GM21737 (cell line): ENCODE measurements at regions not wholly inside any gene's neighbourhood (a gene's known extent, or its start where the extent isn't known, plus 50 kb on each side); places are given as distances from the start of the nearest gene placed in this dataset.

Experiments used
- ATAC-seq: cut with Tn5 transposase; IDR thresholded peaks from one replicate; pipeline ENCODE4 v1.9.1; 2021; ENCODE audit warnings: mild to moderate bottlenecking, moderate library complexity; ENCODE audit not compliant: unreplicated experiment

DNA sequence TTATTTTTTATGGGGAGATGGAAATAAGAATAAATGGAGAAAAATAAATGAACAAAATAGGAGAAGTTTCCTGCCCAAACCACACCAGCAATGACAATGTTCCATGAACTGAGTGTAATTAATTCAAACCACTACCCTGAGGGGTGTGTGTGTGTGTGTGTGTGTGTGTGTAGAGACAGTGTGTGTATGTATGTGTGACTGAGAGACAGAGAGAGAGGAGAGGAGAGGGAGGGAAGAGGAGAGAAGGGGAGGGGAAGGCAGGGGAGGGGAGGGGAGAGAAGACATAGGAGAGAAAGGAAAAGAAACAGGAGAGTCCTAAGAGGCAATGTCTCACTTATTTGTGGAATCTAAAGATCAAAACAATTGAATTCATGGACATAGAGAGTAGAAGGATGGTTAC is 65.0 kb upstream of the POU2AF1 start:
- ATAC-seq: no peak

GRCh38 chr11:111443640-111444039 is 64.6 kb upstream of the POU2AF1 start:
- ATAC-seq: no peak

DNA sequence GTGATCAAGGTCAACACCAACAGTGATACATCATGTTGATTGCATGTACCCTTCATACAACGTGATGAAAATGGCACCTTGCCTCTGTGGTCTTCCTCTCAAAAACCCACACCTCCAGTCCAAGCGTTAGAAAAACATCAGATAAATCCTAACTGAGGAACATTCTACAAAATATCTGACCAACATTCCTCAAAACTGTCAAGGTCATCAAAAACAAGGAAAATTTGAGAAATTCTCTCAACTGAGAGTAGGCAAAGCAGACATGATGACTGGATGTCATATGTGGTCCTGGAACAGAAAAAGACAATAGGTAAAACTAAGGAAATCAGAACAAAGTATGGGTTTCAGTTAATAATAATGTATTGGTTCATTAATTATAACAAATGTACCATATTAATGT is 64.0 kb upstream of the POU2AF1 start:
- ATAC-seq: no peak

DNA sequence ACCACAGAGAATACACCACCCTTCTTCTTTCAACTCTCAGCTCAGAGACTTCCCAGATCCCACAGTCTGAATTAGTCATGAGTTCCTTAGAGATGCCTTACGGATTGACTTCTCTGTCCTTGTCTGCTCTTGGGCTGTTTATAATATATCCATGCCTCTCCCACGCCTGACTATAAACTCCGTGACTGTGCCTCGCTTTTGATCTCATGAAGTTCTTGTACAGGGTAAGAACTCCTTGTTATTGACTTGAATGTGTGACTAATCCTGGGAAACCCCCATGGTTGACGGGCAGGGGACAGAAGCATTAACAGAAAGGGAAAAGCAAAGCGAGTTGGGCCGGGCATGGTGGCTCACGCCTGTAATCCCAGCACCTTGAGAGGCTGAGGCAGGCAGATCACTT is 62.4 kb upstream of the POU2AF1 start:
- ATAC-seq: no peak

DNA sequence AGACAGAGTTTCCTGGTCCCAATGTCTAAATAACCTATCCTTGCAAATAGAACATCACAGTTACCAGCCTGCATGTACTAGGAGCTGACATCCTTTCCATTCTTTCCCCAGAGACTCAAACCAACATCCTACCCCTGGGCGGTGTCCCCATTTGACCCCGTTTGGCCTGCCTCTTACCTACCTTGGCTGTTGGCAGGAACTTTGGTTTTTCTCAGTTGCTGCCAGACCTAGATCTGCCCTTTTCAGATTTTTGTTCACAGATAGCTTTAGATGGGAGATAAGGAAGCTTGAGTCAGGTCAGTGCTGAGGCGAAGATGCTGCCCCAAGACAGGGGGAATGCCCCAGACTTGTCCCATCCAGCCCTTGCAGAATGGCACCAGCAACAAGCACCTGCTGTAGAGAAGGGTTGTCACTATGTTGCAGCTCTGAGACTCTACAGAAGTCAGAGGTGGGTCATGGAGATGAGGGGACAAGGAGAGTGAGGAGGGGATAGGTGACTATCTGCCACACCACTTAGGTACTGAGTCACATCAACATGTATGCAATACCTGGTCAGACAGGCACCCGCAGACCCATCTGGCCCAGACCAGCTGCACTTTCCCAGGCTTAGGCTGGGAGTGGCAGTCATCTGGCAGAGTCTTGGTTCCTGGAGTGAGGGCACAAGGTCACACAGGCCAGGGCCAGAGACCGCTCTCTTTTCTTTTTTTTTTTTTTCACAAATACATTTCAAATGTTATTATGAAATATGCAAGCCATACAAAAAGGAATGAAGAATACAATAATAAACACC is 61.5 kb upstream of the POU2AF1 start:
- ATAC-seq: no peak

DNA sequence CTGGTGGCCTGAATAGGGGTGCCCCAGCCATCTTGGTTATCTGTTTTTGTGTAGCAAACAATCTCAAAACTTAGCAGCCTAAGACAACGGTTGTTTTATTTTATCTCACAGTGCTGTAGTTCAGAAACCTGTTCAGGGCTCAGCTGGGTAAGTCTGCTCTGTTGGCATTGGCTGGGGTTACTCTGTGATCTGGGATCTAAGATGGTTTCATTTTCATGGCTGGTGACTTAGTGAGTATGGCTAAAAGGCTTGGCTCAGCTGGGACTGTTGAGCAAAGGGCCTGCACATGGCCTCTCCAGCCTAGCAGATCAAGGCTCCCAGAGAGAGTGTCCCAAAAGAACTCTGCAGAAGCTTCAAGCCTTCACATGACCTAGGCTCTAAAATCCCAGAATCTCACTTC is 60.8 kb upstream of the POU2AF1 start:
- ATAC-seq: no peak

GRCh38 chr11:111438846-111439520 is 59.9 kb upstream of the POU2AF1 start:
- ATAC-seq: no peak

GRCh38 chr11:111438168-111438567 is 59.1 kb upstream of the POU2AF1 start:
- ATAC-seq: no peak

DNA sequence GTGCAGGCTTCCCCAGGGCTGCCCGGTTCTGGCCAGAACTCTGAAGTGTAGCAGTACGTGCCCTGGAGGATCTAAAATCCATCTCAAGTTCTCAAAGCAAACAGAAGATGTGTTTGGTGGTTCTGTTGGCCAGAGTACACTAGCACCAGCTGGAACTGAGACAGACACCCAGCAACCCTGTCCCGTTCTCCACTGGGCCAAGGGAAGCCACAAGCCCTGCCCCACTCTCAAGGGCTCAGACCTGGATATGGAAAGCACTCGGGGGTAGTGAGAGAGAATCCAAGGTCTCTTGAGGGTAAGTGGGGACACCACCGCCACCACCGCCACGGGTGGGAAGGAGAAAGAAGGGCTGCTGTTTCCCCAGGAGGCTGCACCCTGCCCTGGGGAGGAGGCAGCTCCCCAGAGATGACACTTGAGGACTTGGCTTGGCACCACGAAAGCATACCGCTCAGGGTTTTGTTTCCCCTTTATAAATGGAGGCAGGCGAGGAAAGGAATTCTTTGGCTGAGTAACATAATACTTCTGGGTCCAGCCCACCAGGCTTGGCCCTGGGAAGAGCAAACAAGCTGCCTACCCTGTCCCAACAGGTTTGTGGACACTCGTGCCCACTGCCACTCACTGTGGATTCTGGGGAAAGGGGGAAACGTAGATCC is 56.1 kb upstream of the POU2AF1 start:
- ATAC-seq: no peak

- peak; percentile 72 for ATAC-seq
Measured at GRCh38 chr11:111429066-111429506, 50.0 kb upstream of the POU2AF1 start.
